ENCODE measurements at regions not wholly inside any gene's neighbourhood (a gene's known extent, or its start where the extent isn't known, plus 50 kb on each side); places are given as distances from the start of the nearest gene placed in this dataset.
"Not testable (repeated sequence)": the region's sequence is repeated elsewhere in the genome, so short reads cannot be mapped to it uniquely, and the experiment has no call there.

DNA sequence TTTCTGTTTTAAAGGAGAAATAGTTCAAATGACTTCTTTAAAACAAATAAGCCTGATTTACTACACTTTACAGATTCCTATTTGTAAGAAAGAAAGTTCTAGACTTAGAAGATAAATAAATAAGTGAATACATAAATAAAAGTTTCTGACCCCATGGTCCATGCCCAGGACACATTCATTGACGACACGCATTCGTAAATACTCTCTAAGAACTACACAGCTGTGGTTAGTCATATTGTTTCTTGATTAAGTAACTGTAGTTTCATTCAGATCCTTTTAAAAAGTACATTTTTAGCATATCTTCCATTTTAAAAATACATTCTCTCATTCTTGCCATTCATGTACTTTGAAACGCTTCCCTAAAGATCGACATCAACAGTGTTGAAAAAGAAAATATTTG is 497.4 kb downstream of the SETD4 start:
- Mint-ChIP-seq H3K4me3 (no peak overlapping the region), H3K27ac (no peak overlapping the region), H3K27me3 (peaks cover 2 to 8% of the 10 kb centered on the region in 2 donors), H3K9me3 (no peaks in the 10 kb centered on the region), H3K36me3 (no peaks in the 10 kb centered on the region), H3K4me1 (no peaks in the 10 kb centered on the region)
- DNase-seq (no peak), ATAC-seq (replicated peaks) (no peak)

DNA sequence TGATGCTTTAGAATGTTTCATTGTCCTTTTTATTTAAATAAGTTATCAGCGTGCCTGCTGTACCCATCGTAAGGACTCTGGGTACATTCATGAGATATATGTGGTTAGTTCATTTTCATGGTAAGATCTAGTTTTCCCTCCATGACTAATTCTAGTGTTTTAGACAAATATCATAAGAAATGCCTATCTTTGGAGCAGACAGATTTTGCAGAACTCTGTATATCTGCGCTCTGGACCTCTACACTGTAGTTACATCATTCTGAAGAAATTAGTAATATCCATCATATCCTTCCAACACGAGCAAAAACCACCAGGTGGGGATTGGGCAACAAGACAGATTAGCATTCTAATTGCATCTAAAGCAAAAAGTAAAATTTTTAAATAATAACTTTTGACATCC is 499.2 kb downstream of the SETD4 start:
- ATAC-seq (replicated peaks) = no peak
- H3K27ac Mint-ChIP-seq = no peak overlapping the region

DNA sequence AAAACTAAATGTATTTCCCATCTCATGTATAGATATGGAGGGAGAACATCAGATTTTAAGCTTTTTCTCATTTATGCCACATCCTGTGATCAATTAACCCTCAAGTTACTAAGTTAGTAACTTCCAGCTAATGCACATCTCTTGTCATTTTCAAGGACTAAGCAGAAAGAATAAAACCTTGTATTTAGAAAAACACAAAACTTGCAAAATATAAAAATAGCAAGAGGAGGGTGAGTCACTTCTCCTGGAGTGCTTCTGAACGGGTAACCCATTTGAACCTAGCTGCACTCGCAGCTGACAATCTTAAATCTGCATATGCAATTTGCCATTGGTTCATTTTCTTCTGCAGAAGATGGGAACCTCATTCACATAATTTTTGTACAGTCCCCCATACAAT is 500.5 kb downstream of the SETD4 start:
- DNase-seq (no peak), ATAC-seq (replicated peaks) (no peak)
- no peaks in the 10 kb centered on the region for H3K9me3 Mint-ChIP-seq
- no peaks in the 10 kb centered on the region for H3K36me3 Mint-ChIP-seq
- no peaks in the 10 kb centered on the region for H3K4me1 Mint-ChIP-seq
- H3K27me3 Mint-ChIP-seq = peaks cover 0 to 11% of the 10 kb centered on the region in 2 donors
- no peak overlapping the region for H3K4me3 Mint-ChIP-seq
- H3K27ac Mint-ChIP-seq = no peak overlapping the region

More for the DNA sequence above, 499.2 kb downstream of the SETD4 start:
- H3K9me3 Mint-ChIP-seq = no peaks in the 10 kb centered on the region
- DNase-seq = no peak
- peaks cover 5 to 7% of the 10 kb centered on the region in 2 donors for H3K27me3 Mint-ChIP-seq
- no peaks in the 10 kb centered on the region for H3K36me3 Mint-ChIP-seq
- H3K4me3 Mint-ChIP-seq = no peak overlapping the region
- no peaks in the 10 kb centered on the region for H3K4me1 Mint-ChIP-seq

DNA sequence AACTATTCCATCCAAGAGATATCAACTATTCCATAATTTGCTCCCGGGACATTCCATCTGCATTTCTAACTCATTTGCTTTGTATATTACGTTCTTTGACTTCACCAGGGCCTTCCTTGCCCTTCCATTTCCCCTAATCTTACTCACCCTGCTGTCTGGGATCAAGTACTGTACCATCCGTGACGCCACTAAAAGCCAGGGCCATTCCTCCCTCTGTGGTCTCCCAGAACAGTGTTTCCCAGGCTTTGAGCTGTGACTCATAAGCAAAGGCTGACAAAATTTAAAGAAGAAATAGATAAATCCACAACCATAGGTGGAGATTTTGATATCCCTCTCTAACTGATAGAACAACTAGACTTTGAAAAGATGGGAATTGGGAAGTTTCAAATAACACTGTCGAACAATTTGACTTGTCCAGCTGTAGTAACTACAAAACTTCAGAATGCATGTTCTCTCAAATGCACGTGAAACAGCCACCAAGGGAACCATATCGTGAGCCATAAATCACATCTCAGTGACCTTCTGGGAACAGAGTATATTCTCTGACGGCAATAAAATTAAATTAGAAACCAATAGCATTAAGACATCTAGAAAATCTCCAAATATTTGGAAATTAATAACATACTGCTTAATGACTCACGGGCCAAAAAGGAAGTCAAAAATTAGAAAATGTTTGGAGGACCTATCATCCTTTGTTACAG is 501.0 kb downstream of the SETD4 start:
- no peaks in the 10 kb centered on the region for H3K9me3 Mint-ChIP-seq
- H3K4me1 Mint-ChIP-seq = no peaks in the 10 kb centered on the region
- DNase-seq (no peak), ATAC-seq (replicated peaks) (no peak)
- no peak overlapping the region for H3K27ac Mint-ChIP-seq
- peaks cover 0 to 16% of the 10 kb centered on the region in 2 donors for H3K27me3 Mint-ChIP-seq
- H3K36me3 Mint-ChIP-seq = no peaks in the 10 kb centered on the region
- H3K4me3 Mint-ChIP-seq = no peak overlapping the region

DNA sequence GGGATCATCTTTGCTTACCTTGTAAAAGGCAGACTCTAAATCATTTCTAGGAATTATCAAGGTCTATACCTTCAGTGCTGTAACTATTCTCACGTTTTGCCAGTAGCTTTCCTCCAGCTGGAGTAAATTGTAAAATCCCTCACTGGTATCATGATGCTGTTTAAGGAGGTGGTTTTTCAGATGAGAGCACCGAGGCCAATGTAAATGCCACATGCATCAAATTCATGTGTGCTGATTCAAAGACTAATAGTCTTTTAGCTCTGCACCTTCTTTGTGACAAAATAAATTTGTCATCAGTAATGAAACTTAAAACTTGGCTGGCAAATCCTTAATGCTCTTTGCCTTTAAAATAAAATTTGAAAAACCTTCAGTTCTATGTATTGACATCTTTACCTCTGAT is 503.8 kb downstream of the SETD4 start:
- DNase-seq = no peak
- H3K27me3 Mint-ChIP-seq = peaks cover 0 to 19% of the 10 kb centered on the region in 2 donors
- H3K4me3 Mint-ChIP-seq = no peak overlapping the region
- no peaks in the 10 kb centered on the region for H3K36me3 Mint-ChIP-seq
- H3K27ac Mint-ChIP-seq = no peak overlapping the region
- no peak for ATAC-seq (replicated peaks)
- H3K4me1 Mint-ChIP-seq = no peaks in the 10 kb centered on the region
- H3K9me3 Mint-ChIP-seq = no peaks in the 10 kb centered on the region

DNA sequence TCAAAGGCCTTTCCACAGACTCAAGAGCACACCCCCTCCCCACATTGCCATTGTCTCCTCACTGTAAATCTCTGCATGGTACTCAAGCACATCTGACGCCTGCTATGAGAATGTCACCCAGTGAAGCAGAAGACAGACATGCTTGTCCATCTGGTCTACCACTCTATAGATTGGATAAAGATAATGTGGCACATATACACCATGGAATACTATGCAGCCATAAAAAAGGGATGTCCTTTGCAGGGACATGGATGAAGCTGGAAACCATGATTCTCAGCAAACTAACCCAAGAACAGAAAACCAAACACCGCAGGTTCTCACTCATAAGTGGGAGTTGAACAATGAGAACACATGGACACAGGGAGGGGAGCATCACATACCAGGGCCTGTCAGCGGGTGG is 503.4 kb upstream of the RUNX1 start:
- not testable (repeated sequence) for H3K27ac Mint-ChIP-seq; H3K4me3 Mint-ChIP-seq; H3K36me3 Mint-ChIP-seq; H3K4me1 Mint-ChIP-seq; H3K9me3 Mint-ChIP-seq; DNase-seq; ATAC-seq (replicated peaks)
- H3K27me3 Mint-ChIP-seq = peaks cover 0 to 13% of the 10 kb centered on the region in 2 donors

DNA sequence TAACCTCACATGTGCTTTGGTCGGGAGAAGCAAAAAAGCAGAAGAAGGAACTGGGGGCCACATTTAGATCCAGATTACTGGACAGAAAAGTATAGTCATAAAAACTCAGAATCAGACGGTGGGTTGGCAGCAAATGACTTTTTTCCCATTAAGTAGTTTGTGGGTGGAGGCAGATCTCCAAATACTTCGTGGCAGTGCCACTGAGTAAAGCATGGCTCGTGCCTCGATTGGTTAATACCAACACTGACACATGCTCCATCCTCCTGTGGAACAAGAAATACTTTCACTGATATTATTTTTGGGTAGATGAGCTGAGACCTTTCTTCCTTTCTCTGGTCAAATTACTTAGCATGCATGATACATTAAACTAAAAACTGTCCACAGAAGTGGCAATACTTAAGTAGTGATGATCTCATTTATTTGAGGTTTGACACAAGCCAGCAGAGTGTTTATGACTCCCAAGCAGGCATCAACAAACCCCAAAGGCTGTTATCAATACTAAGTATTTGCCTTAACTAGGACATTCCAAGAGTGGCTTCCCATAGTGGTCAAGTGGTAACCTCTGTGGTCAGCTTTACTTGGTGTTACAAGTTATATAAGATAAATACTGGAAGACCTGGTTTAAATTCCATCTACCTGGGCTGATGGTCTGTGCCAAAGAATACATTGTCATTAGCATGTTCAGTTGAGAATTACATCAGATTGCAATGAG is 500.0 kb upstream of the RUNX1 start:
- ATAC-seq (replicated peaks) = no peak
- Mint-ChIP-seq H3K9me3 (peaks cover 0 to 3% of the 10 kb centered on the region in 2 donors), H3K4me1 (no peaks in the 10 kb centered on the region), H3K4me3 (no peak overlapping the region), H3K36me3 (no peaks in the 10 kb centered on the region), H3K27me3 (peaks cover 0 to 3% of the 10 kb centered on the region in 2 donors), H3K27ac (no peak overlapping the region)
- DNase-seq = no peak

DNA sequence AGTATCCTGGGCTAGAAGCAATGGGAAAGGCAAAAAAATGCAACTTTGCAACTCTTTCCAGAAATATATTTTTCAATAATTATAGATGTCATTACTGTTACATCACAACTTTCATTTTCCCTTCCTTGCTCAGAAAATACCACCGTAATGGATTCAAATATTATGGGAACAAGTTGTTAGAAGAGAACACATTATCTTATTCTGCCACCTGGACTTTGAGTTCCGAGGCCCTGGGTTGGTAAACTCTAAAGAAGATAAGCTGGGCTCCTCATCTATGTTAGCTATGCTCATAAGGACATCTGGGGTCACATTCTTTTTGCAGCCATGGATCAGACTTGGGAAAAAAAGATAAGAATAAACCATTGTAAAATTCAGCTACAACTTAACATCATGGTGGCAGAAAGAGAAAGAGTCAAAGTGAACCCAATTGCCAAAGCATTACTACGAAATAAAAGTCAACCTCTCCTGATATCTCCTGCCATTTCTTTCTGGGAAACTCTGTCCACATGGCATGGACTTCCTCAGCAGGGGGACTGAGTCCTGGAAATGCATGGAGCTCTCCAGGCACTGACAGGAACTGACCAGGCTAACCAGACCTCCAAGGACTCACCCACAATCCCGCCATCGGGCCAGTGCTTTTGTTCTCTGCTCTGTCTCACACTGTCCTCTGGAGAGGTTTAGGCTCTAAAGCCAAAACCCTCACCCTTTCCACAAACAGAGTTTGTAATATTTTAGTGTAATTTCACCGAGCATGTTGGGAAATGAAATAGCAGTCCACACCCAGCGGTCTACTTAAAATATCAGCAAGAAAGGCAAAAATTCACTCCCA is 499.1 kb upstream of the RUNX1 start:
- no peaks in the 10 kb centered on the region for H3K4me1 Mint-ChIP-seq
- peaks cover 0 to 3% of the 10 kb centered on the region in 2 donors for H3K27me3 Mint-ChIP-seq
- no peak overlapping the region for H3K27ac Mint-ChIP-seq
- ATAC-seq (replicated peaks) = no peak
- no peak overlapping the region for H3K4me3 Mint-ChIP-seq
- DNase-seq = no peak
- H3K9me3 Mint-ChIP-seq = peaks cover 0 to 3% of the 10 kb centered on the region in 2 donors
- H3K36me3 Mint-ChIP-seq = no peaks in the 10 kb centered on the region

DNA sequence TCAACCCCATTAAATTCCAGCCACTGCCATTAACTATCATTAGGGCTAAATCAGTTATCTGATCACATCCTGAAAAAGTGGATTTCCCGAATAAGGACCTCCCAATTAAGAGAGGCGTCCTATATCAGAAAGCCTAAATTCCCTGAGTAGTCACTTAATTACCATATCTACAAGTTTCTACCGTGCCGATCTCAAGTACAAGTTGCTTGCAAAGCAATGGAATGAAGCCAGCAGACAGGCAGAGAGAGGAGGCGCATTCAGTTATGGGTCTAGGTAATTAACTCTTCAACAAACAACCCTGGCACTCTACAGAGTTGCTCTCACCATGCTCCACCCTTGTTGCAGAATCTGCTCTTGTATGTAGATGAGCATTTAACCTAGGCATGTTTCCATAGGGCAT is 494.6 kb upstream of the RUNX1 start:
- no peak overlapping the region for H3K4me3 Mint-ChIP-seq
- ATAC-seq (replicated peaks) (no peak), DNase-seq (no peak)
- H3K4me1 Mint-ChIP-seq = no peaks in the 10 kb centered on the region
- H3K9me3 Mint-ChIP-seq = peaks cover 0 to 3% of the 10 kb centered on the region in 2 donors
- H3K36me3 Mint-ChIP-seq = no peaks in the 10 kb centered on the region
- H3K27me3 Mint-ChIP-seq = no peaks in the 10 kb centered on the region
- no peak overlapping the region for H3K27ac Mint-ChIP-seq

DNA sequence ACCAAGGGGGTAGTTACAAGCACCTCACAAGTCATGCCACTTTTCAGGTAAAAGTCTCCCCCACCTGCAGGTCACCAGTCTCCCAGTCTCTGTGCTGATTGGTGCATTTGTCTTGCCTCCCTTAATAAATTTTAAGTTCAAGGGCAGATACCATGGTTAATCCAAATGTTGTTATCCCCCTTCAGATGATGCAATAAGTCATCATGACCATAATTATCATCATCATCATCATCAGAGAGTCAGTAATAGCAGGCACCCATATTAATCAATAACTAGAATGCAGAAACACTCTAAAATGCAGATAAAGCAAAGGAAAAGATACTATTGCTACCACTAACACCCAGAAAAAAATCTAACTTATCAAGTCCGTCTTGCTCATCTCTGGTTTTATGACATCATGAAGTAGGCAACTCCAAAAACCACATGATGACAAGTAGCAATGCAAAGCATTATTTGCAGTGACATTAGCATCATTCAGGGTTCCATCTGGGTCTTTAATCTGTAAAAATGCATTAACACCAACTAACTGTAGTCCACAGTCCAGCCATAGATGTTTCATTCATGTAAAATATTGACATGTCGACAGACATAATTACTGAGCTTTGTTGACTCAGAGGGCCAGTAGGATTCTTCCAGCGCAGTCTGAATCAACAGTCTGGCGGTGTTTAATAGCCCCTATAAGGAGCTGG is 492.0 kb upstream of the RUNX1 start:
- ATAC-seq (replicated peaks) = no peak
- Mint-ChIP-seq H3K9me3 (peaks cover 1 to 2% of the 10 kb centered on the region in 2 donors), H3K27ac (no peak overlapping the region), H3K36me3 (peaks cover under 1 to 1% of the 10 kb centered on the region in 2 donors), H3K4me1 (no peaks in the 10 kb centered on the region), H3K4me3 (no peak overlapping the region), H3K27me3 (no peaks in the 10 kb centered on the region)
- DNase-seq = no peak

DNA sequence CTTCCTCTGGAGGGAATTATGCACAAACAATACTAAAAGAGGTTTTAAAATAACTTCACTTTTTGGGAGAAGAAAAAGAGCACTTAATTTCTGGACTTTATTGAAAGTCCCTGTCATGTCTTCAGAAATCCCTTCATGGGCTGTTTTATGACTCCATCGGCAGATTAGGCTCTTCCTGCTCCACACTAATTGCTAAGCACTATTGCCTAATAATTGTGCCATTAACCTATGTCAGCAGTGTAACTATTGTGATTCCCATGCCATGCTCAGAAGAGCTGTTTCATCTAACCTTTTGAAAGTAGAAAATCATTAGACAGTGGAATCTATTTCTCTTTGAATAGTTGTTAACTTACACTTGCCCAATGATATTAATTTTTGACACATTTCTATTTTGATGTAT is 489.3 kb upstream of the RUNX1 start:
- Mint-ChIP-seq H3K27ac (no peak overlapping the region), H3K4me1 (no peaks in the 10 kb centered on the region), H3K27me3 (no peaks in the 10 kb centered on the region), H3K4me3 (no peak overlapping the region), H3K36me3 (peaks cover 3 to 8% of the 10 kb centered on the region in 2 donors), H3K9me3 (peaks cover 6 to 10% of the 10 kb centered on the region in 2 donors)
- ATAC-seq (replicated peaks) = no peak
- DNase-seq = no peak

DNA sequence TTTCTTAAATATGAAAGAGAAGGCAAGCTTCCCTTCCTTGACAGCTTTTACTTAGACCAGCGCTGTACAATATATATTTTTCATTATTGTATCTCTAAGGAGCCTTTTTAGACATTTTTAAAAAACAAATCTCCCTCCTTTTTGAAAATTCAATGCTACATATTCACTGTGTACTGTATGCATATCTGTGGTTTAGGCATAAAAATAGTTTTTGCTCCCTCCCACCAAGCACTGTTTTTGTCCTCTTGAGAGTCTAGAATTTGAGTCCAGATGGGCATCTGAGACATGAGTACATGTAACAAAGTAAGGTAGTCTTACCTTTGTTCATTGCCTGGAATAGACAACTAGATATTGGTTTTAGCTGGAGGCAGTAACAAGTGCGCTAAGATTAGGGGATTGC is 488.5 kb upstream of the RUNX1 start:
- Mint-ChIP-seq H3K4me3 (no peak overlapping the region), H3K4me1 (no peaks in the 10 kb centered on the region), H3K9me3 (peaks cover 6 to 10% of the 10 kb centered on the region in 2 donors), H3K36me3 (peaks cover 3 to 8% of the 10 kb centered on the region in 2 donors), H3K27me3 (no peaks in the 10 kb centered on the region), H3K27ac (no peak overlapping the region)
- ATAC-seq (replicated peaks) (no peak), DNase-seq (no peak)

DNA sequence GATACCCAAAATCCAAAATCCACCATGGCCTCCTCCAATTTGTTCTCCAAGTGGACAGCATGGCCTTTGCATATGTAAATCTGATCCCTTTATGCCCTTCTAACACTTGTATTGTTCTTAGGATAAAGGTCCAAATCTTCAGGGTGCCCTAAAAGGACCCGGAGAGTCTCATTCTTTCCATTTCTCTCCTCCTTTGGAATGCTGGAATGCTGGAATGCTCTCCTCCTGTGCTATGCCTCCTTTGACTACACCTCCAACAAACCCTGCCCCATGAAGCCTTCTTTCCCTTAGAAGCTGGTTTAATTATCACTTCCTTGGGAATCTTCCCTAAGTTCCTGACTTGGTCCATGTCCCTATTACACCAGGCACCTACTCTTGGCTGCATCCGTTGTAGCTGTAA is 484.8 kb upstream of the RUNX1 start:
- Mint-ChIP-seq H3K9me3 (peaks cover 6 to 10% of the 10 kb centered on the region in 2 donors), H3K4me1 (peaks cover 2 to 7% of the 10 kb centered on the region in 2 donors), H3K27ac (no peak overlapping the region), H3K36me3 (peaks cover 3 to 8% of the 10 kb centered on the region in 2 donors), H3K4me3 (no peak overlapping the region), H3K27me3 (no peaks in the 10 kb centered on the region)
- DNase-seq (no peak), ATAC-seq (replicated peaks) (no peak)

DNA sequence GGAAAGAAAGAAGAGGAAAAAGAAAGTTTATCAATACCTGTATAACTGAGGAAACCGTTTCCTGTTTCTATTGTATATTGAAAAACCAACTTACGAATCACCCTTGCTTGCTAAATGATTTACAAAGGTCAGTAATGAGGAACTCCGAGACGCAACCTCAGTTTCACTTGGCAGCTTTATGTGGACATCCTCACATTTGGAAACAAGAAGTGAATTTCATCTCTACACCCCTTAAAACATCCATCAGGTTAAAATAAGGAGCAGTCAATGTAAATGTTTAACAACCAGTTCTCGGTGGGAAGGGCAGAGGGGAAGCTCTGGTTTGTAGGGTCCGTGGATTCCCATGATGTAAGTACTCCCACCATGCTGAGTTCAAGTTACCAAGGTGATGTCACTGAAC is 481.7 kb upstream of the RUNX1 start:
- no peak for ATAC-seq (replicated peaks)
- H3K4me1 Mint-ChIP-seq = peaks cover 21 to 27% of the 10 kb centered on the region in 2 donors

More for the DNA sequence above, 481.7 kb upstream of the RUNX1 start:
- Mint-ChIP-seq H3K4me3 (no peak overlapping the region), H3K36me3 (peaks cover 0 to 4% of the 10 kb centered on the region in 2 donors), H3K9me3 (peaks cover under 1 to 6% of the 10 kb centered on the region in 2 donors), H3K27me3 (no peaks in the 10 kb centered on the region), H3K27ac (no peak overlapping the region)
- no peak for DNase-seq

Data from stimulated activated naive B cell treated with anti-CD40 and anti-IgM and Interleukin-4, amounts not matched to agents 10 μg/mL and 1 μg/mL and 100 μg/mL, for 72 hours (primary cell).